GM12872 (cell line): ENCODE measurements at regions not wholly inside any gene's neighbourhood (a gene's known extent, or its start where the extent isn't known, plus 50 kb on each side); places are given as distances from the start of the nearest gene placed in this dataset.

Experiments used
- TF ChIP-seq, protein P1 (sequence below): IDR thresholded peaks from 3 replicates; pipeline ENCODE4 v1.5.1; 2011; ENCODE audit warnings: low read depth, mild to moderate bottlenecking, low read length, moderate library complexity; ENCODE audit not compliant: insufficient read depth

DNA sequence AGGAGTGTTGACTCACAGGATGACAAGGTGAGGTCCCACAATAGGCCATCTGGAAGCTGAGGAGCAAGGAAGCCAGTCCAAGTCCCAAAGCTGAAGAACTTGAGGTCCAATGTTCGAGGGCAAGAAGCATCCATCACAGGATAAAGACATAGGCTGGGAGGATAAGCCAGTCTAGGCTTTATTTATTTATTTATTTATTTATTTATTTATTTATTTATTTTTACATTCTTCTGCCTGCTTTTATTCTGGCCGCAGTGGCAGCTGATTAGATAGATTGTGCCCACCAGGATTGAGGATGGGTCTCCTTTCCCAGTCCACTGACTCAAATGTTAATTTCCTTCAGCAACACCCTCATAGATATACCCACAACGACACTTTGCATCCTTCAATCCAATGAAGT, 472.2 kb upstream of the DPPA4 start:
- TF ChIP-seq, protein P1, sequence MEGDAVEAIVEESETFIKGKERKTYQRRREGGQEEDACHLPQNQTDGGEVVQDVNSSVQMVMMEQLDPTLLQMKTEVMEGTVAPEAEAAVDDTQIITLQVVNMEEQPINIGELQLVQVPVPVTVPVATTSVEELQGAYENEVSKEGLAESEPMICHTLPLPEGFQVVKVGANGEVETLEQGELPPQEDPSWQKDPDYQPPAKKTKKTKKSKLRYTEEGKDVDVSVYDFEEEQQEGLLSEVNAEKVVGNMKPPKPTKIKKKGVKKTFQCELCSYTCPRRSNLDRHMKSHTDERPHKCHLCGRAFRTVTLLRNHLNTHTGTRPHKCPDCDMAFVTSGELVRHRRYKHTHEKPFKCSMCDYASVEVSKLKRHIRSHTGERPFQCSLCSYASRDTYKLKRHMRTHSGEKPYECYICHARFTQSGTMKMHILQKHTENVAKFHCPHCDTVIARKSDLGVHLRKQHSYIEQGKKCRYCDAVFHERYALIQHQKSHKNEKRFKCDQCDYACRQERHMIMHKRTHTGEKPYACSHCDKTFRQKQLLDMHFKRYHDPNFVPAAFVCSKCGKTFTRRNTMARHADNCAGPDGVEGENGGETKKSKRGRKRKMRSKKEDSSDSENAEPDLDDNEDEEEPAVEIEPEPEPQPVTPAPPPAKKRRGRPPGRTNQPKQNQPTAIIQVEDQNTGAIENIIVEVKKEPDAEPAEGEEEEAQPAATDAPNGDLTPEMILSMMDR: no peak

DNA sequence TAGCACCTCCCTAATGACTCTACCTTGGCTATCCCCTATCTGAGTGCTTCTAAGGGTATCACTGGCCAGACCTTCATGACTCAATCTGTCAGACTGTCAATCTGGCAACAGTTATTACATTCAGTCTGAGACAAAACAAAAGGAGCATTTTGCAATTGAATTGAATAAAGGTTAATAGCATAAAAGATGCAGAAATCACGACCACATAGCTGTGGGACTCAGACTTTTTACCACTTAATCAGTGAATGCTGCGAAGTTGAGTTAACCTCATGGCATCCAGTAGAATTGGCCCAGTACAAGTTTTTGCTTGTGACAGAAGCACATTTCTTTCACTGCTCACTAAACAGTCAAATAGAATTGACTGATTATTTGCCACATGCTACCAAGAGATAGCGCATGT, 480.7 kb upstream of the DPPA4 start:
- TF ChIP-seq, protein P1: no peak

DNA sequence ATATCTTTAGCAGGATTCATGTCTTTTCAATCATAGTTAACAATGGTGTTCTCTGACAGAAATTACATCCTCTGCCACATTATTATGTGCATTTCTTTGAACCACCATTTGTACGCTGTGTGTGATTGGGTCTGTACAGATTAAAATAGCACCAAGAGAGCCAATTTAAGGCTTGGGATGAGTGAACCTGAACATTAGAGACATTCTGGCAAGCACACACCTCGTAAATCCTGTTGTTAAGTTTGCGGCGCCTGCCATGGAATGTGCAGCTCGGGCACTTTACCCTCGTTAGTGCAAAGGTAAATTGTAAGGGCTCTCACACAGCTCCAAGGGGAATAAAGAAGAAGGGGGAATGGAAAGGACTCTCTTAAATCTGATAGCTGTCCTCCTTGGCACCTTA, 482.4 kb upstream of the DPPA4 start:
- TF ChIP-seq, protein P1: no peak

DNA sequence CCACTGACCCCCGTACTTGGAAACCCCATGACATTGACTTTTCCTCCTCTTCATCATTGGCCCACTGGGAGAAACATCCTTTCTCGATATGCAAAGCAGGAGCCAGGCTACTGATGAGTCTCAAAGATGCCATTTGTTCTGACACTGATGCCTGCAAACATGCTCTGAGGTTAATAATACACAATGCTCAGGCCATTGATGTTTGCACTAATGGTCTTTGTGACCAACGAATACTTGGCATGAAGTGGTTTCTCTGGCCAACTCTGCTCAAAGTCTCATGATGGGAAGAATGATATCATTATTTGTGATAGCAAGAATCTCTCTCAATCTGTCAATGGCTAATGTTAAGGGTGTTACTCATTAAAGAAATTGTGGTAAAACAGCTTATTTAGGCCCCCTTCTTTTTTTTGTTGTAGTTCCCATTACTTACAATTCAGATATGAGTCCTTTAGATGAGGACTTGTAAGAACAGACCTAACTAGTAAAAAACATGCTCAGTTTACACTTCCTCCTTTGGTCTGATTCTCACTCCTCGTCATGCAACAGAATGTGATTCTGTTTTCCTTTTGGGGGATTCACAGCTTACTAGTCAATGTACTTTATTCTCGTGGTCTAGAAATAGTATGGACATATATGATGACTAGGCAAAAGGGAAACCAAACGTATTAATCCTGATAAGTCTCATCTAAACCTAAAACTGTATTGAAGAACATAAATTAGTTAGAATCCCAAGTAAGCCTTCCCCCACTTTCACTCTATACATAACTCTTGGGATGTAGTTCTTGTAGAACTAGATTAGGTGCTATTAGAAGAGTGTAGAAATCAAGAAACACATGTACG, 488.8 kb upstream of the DPPA4 start:
- TF ChIP-seq, protein P1: no peak

DNA sequence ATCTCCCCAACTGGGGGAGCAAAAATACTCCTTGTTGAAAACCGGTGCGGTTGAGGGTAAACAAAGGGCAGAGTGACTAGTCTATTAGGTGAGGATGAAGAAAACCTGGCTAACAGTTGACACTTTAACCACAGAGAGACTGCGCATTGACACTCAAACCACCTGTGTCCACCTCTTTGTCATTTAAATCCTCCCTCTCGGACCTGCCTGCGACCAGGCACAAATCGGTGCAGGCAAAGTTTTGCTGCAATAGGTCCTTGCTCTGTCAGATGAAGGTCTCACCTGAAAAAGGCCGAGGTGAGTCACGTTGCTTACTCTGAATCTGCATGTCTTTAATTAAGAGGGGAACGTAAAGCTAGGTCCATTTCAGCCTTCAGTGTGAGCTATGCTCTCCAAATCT, 494.1 kb upstream of the DPPA4 start:
- TF ChIP-seq, protein P1: no peak

DNA sequence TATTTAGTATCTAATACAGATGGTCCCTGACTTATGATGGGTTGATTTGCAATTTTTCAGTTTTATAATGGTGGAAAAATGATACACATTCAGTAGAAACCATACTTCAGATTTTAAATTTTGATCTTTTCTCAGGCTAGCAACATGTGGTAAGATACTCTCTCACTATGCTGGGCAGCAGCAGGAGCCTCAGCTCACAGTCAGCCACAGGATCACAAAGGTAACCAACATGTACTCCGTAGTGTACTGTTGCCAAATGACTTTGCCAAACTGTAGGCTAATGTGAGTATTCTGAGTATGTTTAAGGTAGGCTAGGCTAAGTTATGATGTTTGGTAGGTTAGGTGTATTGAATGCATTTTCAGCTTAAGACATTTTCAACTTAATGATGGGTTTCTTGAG, 498.6 kb upstream of the DPPA4 start:
- TF ChIP-seq, protein P1: no peak

DNA sequence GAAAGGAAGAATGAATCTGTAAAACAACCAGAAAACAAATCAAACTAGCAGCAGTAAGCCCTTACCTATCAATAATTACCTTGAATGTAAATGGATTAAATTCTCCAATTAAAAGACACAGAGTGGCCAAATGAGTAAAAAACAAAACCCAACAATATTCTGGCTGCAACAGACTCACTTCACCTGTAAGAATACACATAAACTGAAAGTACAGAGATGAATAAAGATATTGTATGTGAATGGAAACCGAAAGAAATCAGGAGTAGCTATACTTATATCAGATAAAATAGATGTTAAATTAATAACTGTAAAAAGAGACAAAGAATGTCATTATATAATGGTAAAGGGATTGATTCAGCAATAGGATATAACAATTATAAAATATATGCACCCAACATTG, 514.5 kb upstream of the DPPA4 start:
- TF ChIP-seq, protein P1: no peak
